ENCODE measurements at regions not wholly inside any gene's neighbourhood (a gene's known extent, or its start where the extent isn't known, plus 50 kb on each side); places are given as distances from the start of the nearest gene placed in this dataset.

DNA sequence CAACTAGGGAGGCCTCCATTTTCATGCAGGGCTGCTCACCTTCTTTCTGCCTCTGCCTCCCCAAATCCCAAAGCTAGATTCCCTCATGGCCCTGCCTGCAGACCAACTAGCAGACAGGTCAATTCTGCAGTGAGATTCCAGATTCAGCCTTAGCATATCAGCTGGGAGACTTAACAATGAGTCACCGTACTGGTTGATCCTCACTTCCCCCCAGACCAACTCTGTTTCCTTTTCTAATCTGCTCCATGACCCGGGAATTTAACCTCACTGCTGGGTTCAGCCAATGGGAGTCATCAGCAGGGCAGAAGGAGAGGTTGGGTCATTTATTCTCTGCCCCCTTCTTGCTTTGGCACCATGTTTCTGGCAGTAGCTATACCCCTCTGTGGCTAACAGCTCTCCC lies 140.6 kb upstream of the GRIK3 start:
- H3K27ac ChIP-seq (ENCODE audit: insufficient read depth, low read length) = no peak overlapping the region
- no peaks in the 10 kb centered on the region for H3K9me3 ChIP-seq (ENCODE audit: control insufficient read depth, insufficient read depth, low read depth, low read length)
- no peaks in the 10 kb centered on the region for H3K79me2 ChIP-seq (ENCODE audit: control insufficient read depth, insufficient read depth, low read length)
- H3K4me1 ChIP-seq (ENCODE audit: control insufficient read depth, extremely low read depth, insufficient read depth, low read length) = no peaks in the 10 kb centered on the region
- no peak for DNase-seq (ENCODE audit: low read depth in 2 of 2)
- no peaks in the 10 kb centered on the region for H3K27me3 ChIP-seq (ENCODE audit: control insufficient read depth, insufficient read depth, low read length)
- H3K4me3 ChIP-seq (replicated peaks in 1 of 4; ENCODE audit: control extremely low read depth in 1 of 4, insufficient read depth in 1 of 4, low read depth in 3 of 4, low read length in 4 of 4) = no peak overlapping the region
- H3K4me2 ChIP-seq (ENCODE audit: extremely low read depth, insufficient read depth, low read length) = no peak overlapping the region
- no peaks in the 10 kb centered on the region for H3K36me3 ChIP-seq (ENCODE audit: control insufficient read depth, insufficient read depth, low read length)
- no peaks in the 10 kb centered on the region for H4K20me1 ChIP-seq (ENCODE audit: control insufficient read depth, extremely low read depth, insufficient read depth, low read length)
- no peak for TF ChIP-seq CTCF (conservative IDR thresholded peaks at IDR 0.05 in 1 of 2, IDR thresholded peaks at IDR 0.05 in 1 of 2; ENCODE audit: low read depth in 1 of 2, low read length in 2 of 2)
- no peak for TF ChIP-seq EZH2 (IDR thresholded peaks at IDR 0.05; ENCODE audit: low read length, missing control alignments)
- no peak overlapping the region for H3K9ac ChIP-seq (ENCODE audit: insufficient read depth, low read length)
- H2AFZ ChIP-seq (ENCODE audit: low read length) = no peak overlapping the region

DNA sequence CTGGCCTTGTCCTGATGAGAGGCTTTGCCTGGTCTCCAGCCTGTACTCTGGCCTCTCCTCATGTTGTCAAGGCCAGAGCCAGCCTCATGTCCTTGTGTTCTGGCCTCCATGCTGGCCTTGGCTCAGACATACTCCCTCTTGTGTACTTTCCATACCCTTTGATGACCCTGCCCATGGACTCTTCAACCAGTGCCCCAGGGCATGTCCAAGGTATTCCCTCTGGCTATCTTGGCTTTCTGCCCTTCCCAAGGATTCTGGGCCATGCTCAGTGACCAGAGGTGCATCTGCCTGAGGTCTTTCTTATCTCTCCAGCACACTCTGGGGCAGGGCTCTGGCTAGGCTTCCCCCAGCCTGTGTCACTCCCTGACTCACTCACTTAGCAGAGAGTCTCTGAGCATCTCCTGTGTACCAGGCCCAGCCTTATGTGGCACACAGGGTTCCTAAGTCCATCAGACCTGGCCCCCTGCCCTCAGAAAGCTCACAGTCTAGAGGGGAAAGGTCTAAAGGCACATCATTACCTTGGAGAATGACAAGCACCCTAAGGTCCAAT lies 141.4 kb upstream of the GRIK3 start:
- no peak for DNase-seq (ENCODE audit: low read depth in 2 of 2)
- H3K4me2 ChIP-seq (ENCODE audit: extremely low read depth, insufficient read depth, low read length) = no peak overlapping the region
- no peak overlapping the region for H3K4me3 ChIP-seq (replicated peaks in 1 of 4; ENCODE audit: control extremely low read depth in 1 of 4, insufficient read depth in 1 of 4, low read depth in 3 of 4, low read length in 4 of 4)
- no peak overlapping the region for H3K9ac ChIP-seq (ENCODE audit: insufficient read depth, low read length)
- H3K36me3 ChIP-seq (ENCODE audit: control insufficient read depth, insufficient read depth, low read length) = no peaks in the 10 kb centered on the region
- H3K4me1 ChIP-seq (ENCODE audit: control insufficient read depth, extremely low read depth, insufficient read depth, low read length) = no peaks in the 10 kb centered on the region
- no peaks in the 10 kb centered on the region for H4K20me1 ChIP-seq (ENCODE audit: control insufficient read depth, extremely low read depth, insufficient read depth, low read length)
- no peak overlapping the region for H3K27ac ChIP-seq (ENCODE audit: insufficient read depth, low read length)
- H3K79me2 ChIP-seq (ENCODE audit: control insufficient read depth, insufficient read depth, low read length) = no peaks in the 10 kb centered on the region
- TF ChIP-seq CTCF (conservative IDR thresholded peaks at IDR 0.05 in 1 of 2, IDR thresholded peaks at IDR 0.05 in 1 of 2; ENCODE audit: low read depth in 1 of 2, low read length in 2 of 2) = no peak
- no peak for TF ChIP-seq EZH2 (IDR thresholded peaks at IDR 0.05; ENCODE audit: low read length, missing control alignments)
- no peaks in the 10 kb centered on the region for H3K27me3 ChIP-seq (ENCODE audit: control insufficient read depth, insufficient read depth, low read length)
- H2AFZ ChIP-seq (ENCODE audit: low read length) = no peak overlapping the region
- no peaks in the 10 kb centered on the region for H3K9me3 ChIP-seq (ENCODE audit: control insufficient read depth, insufficient read depth, low read depth, low read length)

DNA sequence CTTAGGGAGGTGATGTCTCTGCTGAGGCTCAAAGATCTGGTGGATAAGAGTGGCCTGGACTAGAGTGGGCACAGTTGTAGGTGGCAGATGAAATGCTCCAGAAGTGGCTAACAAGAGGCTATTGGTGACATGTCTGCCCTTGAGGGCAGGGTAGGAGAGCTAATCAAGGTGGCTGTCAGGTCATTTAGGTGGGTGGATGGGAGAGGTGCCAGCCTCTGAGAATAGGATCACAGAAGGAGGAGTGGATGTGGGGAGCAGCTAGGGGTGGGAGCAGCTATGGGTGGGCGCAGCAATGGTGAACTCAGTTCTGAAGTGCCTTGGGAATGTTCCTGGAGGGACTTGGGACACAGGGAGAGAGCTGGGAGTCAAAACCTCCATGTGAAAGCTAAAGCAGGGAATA lies 142.0 kb upstream of the GRIK3 start:
- Histone ChIP-seq H3K79me2 (ENCODE audit: control insufficient read depth, insufficient read depth, low read length) (no peaks in the 10 kb centered on the region), H3K36me3 (ENCODE audit: control insufficient read depth, insufficient read depth, low read length) (no peaks in the 10 kb centered on the region), H3K4me2 (ENCODE audit: extremely low read depth, insufficient read depth, low read length) (no peak overlapping the region), H3K9me3 (ENCODE audit: control insufficient read depth, insufficient read depth, low read depth, low read length) (no peaks in the 10 kb centered on the region), H4K20me1 (ENCODE audit: control insufficient read depth, extremely low read depth, insufficient read depth, low read length) (no peaks in the 10 kb centered on the region), H3K27me3 (ENCODE audit: control insufficient read depth, insufficient read depth, low read length) (no peaks in the 10 kb centered on the region), H3K9ac (ENCODE audit: insufficient read depth, low read length) (no peak overlapping the region), H3K4me1 (ENCODE audit: control insufficient read depth, extremely low read depth, insufficient read depth, low read length) (no peaks in the 10 kb centered on the region), H2AFZ (ENCODE audit: low read length) (no peak overlapping the region), H3K27ac (ENCODE audit: insufficient read depth, low read length) (no peak overlapping the region), H3K4me3 (replicated peaks in 1 of 4; ENCODE audit: control extremely low read depth in 1 of 4, insufficient read depth in 1 of 4, low read depth in 3 of 4, low read length in 4 of 4) (no peak overlapping the region)
- no peak for TF ChIP-seq CTCF (conservative IDR thresholded peaks at IDR 0.05 in 1 of 2, IDR thresholded peaks at IDR 0.05 in 1 of 2; ENCODE audit: low read depth in 1 of 2, low read length in 2 of 2)
- no peak for TF ChIP-seq EZH2 (IDR thresholded peaks at IDR 0.05; ENCODE audit: low read length, missing control alignments)
- no peak for DNase-seq (ENCODE audit: low read depth in 2 of 2)

All from fibroblast of lung (primary cell).